ENCODE measurements at regions not wholly inside any gene's neighbourhood (a gene's known extent, or its start where the extent isn't known, plus 50 kb on each side); places are given as distances from the start of the nearest gene placed in this dataset.

GRCh38 chr11:26278354-26278753, 53.6 kb upstream of the ANO3 start:
- TF ChIP-seq CTCF (IDR thresholded peaks at IDR 0.05; ENCODE audit: low read depth, low read length) (peak; percentile 53), EZH2phosphoT487 (IDR thresholded peaks at IDR 0.05; ENCODE audit: low read depth) (no peak)
